Prostate gland (tissue), 2 donors: ENCODE measurements at regions not wholly inside any gene's neighbourhood (a gene's known extent, or its start where the extent isn't known, plus 50 kb on each side); places are given as distances from the start of the nearest gene placed in this dataset.

Experiments used
- DNase-seq: peaks from one replicate; pipeline ENCODE4 v3.0.0-alpha.2; 2019; ENCODE audit warnings: low spot score
- H3K27ac ChIP-seq, 2 donors: fragments of 200-600 bp; sonication (generic); 2 replicates each; pipeline ENCODE4 v1.5.1; 2017 to 2019
- H3K27me3 ChIP-seq: fragments of 200-600 bp; sonication (generic); replicated peaks from 2 replicates; pipeline ENCODE4 v1.5.1; 2019; ENCODE audit not compliant: insufficient read depth
- H3K36me3 ChIP-seq, 2 donors: fragments of 200-600 bp; sonication (generic); 1 replicate in 1 of 2; 2 replicates in 1 of 2; pipeline versions ENCODE4 v1.5.1 to v1.8.1; 2017 to 2019
- H3K4me1 ChIP-seq: fragments of 200-600 bp; sonication (generic); replicated peaks from 2 replicates; pipeline ENCODE4 v1.5.1; 2019
- H3K4me3 ChIP-seq, 2 donors: fragments of 200-600 bp; sonication (generic); 2 replicates each; pipeline ENCODE4 v1.5.1; 2017 to 2019
- H3K9me3 ChIP-seq: fragments of 200-600 bp; sonication (generic); 2 replicates; pipeline ENCODE4 v1.5.1; 2017
- POLR2A ChIP-seq: fragments of 450-650 bp; IDR thresholded peaks from one replicate; pipeline ENCODE4 v1.6.1; 2016; ENCODE audit warnings: antibody characterized with exemption, mild to moderate bottlenecking
- POLR2AphosphoS5 ChIP-seq: sonication (generic); formaldehyde crosslinking; IDR thresholded peaks from one replicate; pipeline ENCODE4 v1.6.1; 2017; ENCODE audit warnings: antibody characterized with exemption
- WGBS: methylation state at CpG from one replicate; pipeline ENCODE4 v1.1.5; 2018; 5-methylcytosine and 5-hydroxymethylcytosine counted together
- intact Hi-C: fragments of 100-400 bp; cut with DNase I; formaldehyde crosslinking; loops from one replicate; pipeline ENCODE4 v1.14.2; 2022
- TF ChIP-seq, protein P1 (sequence below), 4 experiments: fragments of 200-600 bp in 2 of 4; fragments of 450-650 bp in 2 of 4; sonication (generic) in 2 of 4; IDR thresholded peaks; 1 replicate in 3 of 4; 2 replicates in 1 of 4; pipeline ENCODE4 v1.5.1; 2016 to 2019; ENCODE audit warnings: antibody characterized with exemption in 4 of 4, mild to moderate bottlenecking in 2 of 4, moderate library complexity in 2 of 4

DNA sequence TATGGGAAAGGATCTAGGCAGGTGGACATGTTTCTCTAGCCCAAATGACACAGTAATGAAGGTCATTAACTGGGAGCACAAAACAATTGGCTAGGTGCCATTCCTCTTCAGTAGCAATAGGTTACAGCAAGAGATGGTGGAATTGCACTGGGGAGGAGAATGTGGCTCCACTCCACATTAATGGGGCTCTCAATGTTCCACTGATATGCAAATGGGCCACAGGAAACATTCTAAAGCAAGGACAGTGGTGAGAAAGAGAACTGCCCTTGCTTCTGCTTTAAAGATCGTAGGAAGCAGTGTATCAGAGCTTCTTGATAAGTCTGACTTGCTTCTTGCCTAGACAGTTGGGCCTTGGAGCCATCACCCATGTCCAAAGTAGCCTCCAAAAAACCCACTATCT lies 271.4 kb upstream of the PPP2R3A start:
- intact Hi-C loops = no loop called here
- no peak overlapping the region for H3K27ac ChIP-seq
- H3K4me1 ChIP-seq = no peaks in the 10 kb centered on the region
- H3K27me3 ChIP-seq = no peaks in the 10 kb centered on the region
- H3K9me3 ChIP-seq = no peaks in the 10 kb centered on the region
- 74% methylated on average over 1 of the region's 1 CpG for WGBS
- no peaks in the 10 kb centered on the region for H3K36me3 ChIP-seq
- no peak for DNase-seq
- H3K4me3 ChIP-seq = no peak overlapping the region
- TF ChIP-seq POLR2A (no peak), POLR2AphosphoS5 (no peak)
- TF ChIP-seq, protein P1, sequence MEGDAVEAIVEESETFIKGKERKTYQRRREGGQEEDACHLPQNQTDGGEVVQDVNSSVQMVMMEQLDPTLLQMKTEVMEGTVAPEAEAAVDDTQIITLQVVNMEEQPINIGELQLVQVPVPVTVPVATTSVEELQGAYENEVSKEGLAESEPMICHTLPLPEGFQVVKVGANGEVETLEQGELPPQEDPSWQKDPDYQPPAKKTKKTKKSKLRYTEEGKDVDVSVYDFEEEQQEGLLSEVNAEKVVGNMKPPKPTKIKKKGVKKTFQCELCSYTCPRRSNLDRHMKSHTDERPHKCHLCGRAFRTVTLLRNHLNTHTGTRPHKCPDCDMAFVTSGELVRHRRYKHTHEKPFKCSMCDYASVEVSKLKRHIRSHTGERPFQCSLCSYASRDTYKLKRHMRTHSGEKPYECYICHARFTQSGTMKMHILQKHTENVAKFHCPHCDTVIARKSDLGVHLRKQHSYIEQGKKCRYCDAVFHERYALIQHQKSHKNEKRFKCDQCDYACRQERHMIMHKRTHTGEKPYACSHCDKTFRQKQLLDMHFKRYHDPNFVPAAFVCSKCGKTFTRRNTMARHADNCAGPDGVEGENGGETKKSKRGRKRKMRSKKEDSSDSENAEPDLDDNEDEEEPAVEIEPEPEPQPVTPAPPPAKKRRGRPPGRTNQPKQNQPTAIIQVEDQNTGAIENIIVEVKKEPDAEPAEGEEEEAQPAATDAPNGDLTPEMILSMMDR (IDR thresholded peaks at IDR 0.05) = no peak

DNA sequence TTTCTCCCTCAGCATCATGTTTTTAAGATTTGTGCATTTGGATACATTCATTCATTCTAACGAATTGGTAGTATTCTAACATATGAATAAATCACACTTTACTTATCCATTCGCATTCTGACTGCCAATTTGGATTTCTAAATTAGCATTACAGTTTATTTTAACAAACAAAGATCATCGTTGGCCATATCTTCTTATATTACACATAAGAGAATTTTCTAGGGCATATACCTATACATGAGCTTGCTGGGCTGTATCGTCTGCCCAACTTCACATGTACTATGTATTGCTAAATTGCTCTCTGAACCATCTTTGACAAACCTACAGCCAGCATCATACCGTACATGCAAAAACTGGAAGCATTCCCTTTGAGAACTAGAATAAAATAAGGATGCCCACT lies 265.8 kb upstream of the PPP2R3A start:
- intact Hi-C loops = no loop called here
- Histone ChIP-seq H3K36me3 (no peaks in the 10 kb centered on the region), H3K27ac (no peak overlapping the region), H3K4me1 (no peaks in the 10 kb centered on the region), H3K9me3 (no peaks in the 10 kb centered on the region), H3K27me3 (no peaks in the 10 kb centered on the region), H3K4me3 (no peak overlapping the region)
- TF ChIP-seq POLR2A = no peak
- TF ChIP-seq POLR2AphosphoS5 = no peak
- no peak for DNase-seq
- WGBS = 89% methylated on average over 5 of the region's 5 CpGs

DNA sequence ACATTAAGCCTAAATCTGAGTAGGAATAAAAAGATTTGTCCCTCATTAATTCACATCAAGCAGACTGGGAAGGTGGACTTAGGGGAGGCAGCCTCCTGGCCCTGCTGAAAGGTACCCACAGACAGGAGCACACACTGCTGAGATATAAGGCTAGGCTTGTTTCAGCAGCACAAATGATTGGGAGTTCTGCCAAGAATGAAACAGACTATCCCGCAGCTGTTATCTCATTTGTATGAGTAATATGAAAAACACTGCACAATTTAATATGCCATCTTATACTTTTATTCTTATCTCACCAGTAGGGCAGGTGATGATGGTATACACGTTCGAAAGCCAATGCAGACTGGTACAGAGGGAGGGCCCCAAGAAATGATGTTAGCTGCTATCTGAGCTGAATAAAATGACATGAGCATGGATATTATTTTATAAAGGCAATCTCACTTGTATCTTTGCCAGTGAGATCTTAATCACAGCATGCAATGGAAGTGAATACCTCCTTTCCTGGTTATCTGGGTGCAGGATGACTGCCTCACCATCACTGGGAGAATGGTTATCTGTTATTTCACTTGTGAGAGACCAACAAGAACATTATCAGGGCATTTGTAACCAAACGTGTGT lies 258.7 kb upstream of the PPP2R3A start:
- Histone ChIP-seq H3K4me1 (no peaks in the 10 kb centered on the region), H3K27me3 (no peaks in the 10 kb centered on the region), H3K4me3 (no peak overlapping the region), H3K27ac (no peak overlapping the region), H3K9me3 (no peaks in the 10 kb centered on the region), H3K36me3 (no peaks in the 10 kb centered on the region)
- TF ChIP-seq POLR2AphosphoS5 = no peak
- TF ChIP-seq, protein P1 (IDR thresholded peaks at IDR 0.05) = no peak
- TF ChIP-seq POLR2A = no peak
- 39% methylated on average over 4 of the region's 4 CpGs for WGBS
- DNase-seq = no peak
- intact Hi-C loops = no loop called here

GRCh38 chr3:135719449-135719848 lies 246.1 kb upstream of the PPP2R3A start:
- DNase-seq = no peak
- Histone ChIP-seq H3K27me3 (no peaks in the 10 kb centered on the region), H3K4me3 (no peak overlapping the region), H3K36me3 (no peaks in the 10 kb centered on the region), H3K9me3 (no peaks in the 10 kb centered on the region), H3K27ac (no peak overlapping the region), H3K4me1 (no peaks in the 10 kb centered on the region)
- TF ChIP-seq POLR2AphosphoS5 (no peak), POLR2A (no peak)
- TF ChIP-seq, protein P1 (IDR thresholded peaks at IDR 0.05) = no peak
- 50% methylated on average over 1 of the region's 1 CpG for WGBS
- intact Hi-C loops = no loop called here

GRCh38 chr3:135728007-135728721 lies 237.4 kb upstream of the PPP2R3A start:
- no peak overlapping the region for H3K4me3 ChIP-seq
- no peak for TF ChIP-seq POLR2A
- intact Hi-C loops = no loop called here
- no peaks in the 10 kb centered on the region for H3K36me3 ChIP-seq
- WGBS = 75% methylated on average over 3 of the region's 3 CpGs
- H3K27ac ChIP-seq = no peak overlapping the region
- no peaks in the 10 kb centered on the region for H3K27me3 ChIP-seq
- no peak for DNase-seq
- no peaks in the 10 kb centered on the region for H3K4me1 ChIP-seq
- no peaks in the 10 kb centered on the region for H3K9me3 ChIP-seq

GRCh38 chr3:135731546-135731945 lies 234.0 kb upstream of the PPP2R3A start:
- 90% methylated on average over 2 of the region's 2 CpGs for WGBS
- Histone ChIP-seq H3K4me3 (no peak overlapping the region), H3K9me3 (no peaks in the 10 kb centered on the region), H3K36me3 (no peaks in the 10 kb centered on the region), H3K27me3 (peaks cover 2% of the 10 kb centered on the region), H3K4me1 (no peaks in the 10 kb centered on the region), H3K27ac (no peak overlapping the region)
- TF ChIP-seq POLR2AphosphoS5 = no peak
- no peak for TF ChIP-seq POLR2A
- TF ChIP-seq, protein P1 (IDR thresholded peaks at IDR 0.05) = no peak
- DNase-seq = no peak
- intact Hi-C loops = no loop called here
